ENCODE measurements at regions not wholly inside any gene's neighbourhood (a gene's known extent, or its start where the extent isn't known, plus 50 kb on each side); places are given as distances from the start of the nearest gene placed in this dataset.

DNA sequence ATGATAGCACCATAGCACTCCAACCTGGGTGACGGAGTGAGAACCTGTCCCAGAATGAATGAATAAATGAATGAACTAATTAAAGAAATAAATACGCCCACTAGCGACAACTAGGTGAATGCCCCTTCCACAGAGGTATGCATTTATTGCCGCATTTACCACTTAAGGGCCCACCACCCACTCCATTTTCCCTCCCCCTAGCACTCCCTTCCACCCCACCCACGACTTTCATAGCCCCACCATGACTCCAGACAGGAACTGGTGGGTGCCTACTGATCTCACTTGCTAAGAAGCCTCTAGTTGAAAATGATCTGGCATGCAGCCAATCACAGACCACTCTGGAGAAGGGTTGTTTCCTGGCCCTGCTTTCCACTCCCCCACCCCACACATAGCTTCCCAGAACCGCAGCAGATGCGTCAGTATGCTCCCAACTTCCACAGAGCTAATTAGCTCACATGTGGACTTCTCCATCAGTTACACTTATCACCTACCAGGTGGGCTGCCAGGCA is 167.6 kb downstream of the WT1 start:
- DNase-seq (ENCODE audit: low read depth in 3 of 3) = no peak

- DNase-seq (ENCODE audit: low read depth in 3 of 3) = no peak
These were observed 161.4 kb downstream of the WT1 start for GRCh38 chr11:32273931-32274330.

DNA sequence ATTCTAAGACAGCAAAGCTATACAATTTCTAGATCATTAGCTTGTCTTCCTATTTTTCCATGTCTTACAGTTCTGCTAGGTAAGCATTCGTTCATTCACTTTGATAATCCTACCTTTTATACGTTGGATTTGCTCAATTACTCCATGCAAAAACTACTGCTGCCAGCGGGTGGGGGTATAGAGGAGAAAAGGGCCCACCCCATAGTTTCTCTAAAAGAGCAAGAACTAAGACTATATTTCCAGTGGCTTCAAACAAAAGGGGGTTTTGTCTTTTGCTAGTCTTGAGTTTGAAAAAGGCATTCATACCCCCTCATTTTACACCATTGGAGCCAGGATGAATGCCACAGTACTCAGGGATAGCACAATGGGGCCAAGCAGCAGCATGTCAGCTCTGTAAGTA is 155.7 kb downstream of the WT1 start:
- DNase-seq (ENCODE audit: low read depth in 3 of 3) = no peak

DNA sequence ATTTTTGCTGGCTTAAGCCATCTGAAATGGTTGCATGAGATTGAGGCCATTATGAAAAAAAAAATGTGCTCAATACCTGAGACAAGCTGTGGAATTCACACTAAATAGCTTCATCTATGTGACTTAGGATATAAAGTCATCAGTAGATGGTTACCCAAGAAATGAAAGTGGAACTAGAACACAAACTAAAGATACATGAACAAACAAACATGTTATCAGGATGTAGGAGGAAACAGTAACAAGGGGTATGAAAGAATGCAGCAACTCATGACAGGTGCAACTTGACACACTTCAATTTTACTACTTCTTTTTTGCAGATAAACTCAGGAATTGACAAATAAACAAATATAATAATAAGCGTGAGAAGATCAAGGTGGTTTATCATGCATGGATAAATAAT is 155.0 kb downstream of the WT1 start:
- no peak for DNase-seq (ENCODE audit: low read depth in 3 of 3)

DNA sequence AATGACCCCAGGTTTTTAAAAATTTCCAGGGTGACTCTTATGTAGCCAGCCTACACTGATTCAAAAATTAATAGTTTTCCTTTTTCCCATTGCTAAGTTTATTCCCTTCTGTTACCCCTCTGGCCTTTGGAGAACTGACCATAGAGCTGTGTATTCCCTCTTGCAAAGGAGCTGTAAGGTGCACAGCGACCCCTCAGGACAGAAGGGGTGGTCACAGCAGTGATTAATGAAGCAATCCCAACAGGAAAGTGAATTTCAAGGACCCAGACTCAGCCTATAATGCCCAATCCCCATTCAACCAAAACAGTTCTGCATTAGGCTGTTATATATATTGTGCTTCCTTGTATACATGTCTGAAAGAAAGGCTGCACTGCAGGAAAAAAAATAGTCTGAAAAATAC is 147.1 kb downstream of the WT1 start:
- no peak for DNase-seq (ENCODE audit: low read depth in 3 of 3)

DNA sequence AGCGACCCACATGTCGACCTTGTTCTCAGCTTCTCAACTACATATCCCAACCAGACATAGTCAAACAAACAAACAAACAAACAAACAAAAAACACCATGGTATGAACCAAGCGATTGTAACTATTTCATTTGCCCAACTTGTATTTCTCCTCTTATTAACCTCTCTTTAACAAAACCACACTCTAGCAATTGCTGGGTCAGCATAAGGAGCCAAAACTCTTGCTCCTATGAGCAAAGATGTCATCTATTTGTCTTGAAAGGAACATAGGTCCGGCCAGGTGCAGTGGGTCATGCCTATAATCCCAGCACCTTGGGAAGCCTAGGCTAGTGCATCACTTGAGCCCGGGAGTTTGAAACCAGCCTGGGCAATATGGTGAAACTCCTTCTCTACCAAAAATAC is 145.6 kb downstream of the WT1 start:
- no peak for DNase-seq (ENCODE audit: low read depth in 3 of 3)

DNA sequence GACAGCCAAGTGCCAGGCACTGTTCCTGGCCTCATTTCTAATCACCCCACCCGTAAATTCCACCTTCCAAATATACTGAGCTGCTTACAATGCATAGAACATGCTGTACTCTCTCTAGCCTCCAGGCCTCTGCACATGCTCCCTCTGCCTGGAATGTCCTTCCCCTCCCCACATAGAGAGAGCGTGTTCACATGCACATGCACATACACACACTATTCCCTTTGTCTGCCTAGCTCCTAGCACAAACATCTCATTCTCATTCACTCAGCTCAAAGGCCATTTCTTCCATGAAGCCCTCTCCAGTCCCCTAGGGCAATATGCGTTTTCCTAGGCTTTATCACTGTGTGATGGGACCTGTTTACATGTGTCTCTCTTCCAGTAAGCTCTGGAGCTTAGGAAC is 144.6 kb downstream of the WT1 start:
- DNase-seq (ENCODE audit: low read depth in 3 of 3) = no peak

- DNase-seq (ENCODE audit: low read depth in 3 of 3) = no peak
These were observed 137.7 kb downstream of the WT1 start for GRCh38 chr11:32297611-32298011.

GRCh38 chr11:32302826-32303225 is 132.5 kb downstream of the WT1 start:
- DNase-seq (ENCODE audit: low read depth in 3 of 3) = no peak

- DNase-seq (ENCODE audit: low read depth in 3 of 3) = no peak
These were observed 130.8 kb downstream of the WT1 start for GRCh38 chr11:32304521-32304920.

- DNase-seq (ENCODE audit: low read depth in 3 of 3) = no peak
These were observed 129.9 kb downstream of the WT1 start for GRCh38 chr11:32305460-32305859.

DNA sequence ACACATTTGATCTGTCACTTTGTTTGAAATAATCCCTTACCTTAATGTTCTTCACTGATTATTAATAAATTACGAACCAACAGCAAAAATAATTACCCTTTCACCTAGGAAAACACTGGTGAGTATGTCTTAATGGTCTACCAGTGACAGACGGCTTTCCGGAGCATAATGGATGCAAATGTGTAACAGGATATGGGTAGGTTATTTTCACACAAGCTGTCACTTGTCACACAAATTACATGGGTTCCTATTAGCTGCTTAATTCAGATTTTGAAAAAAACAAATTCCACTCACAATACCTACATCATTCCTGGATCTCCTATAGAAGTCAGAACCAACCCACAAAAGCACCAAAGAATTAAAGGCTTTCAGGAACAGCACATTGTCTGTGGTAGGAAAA is 127.9 kb downstream of the WT1 start:
- DNase-seq (ENCODE audit: low read depth in 3 of 3) = no peak

- DNase-seq (ENCODE audit: low read depth in 3 of 3) = no peak
These were observed 127.4 kb downstream of the WT1 start for GRCh38 chr11:32307913-32308312.

DNA sequence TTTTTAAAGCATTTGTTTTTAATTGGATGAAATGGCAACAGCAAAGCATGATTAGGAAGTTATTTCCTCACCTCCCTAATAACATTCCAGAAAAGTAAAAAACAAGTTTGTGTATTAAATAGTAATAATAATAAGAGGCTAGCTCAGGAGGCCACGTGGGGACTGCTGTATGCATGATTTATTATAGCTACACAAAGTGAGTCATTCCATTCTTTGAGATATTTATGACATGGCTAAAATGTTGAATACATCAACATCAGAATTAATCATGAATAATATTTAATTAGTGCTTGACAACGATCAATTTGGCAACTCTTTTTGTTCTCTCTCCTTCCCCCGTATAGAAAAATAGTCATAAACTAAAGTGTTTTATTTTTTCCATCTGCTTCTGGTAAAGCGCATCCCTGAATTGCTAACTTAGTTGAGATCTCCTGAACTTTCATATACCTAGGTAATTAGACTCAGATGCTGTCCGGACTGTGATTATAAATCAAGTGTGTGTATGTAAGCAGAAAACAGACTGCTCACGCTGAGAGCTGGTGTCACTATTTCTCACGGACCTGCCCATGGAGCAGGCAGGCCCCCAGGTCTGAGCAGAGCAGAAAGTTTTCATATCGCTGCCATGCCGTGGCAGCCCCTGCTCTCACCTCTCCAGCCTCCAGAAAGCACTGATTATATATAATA is 125.7 kb downstream of the WT1 start:
- no peak for DNase-seq (ENCODE audit: low read depth in 3 of 3)

- DNase-seq (ENCODE audit: low read depth in 3 of 3) = no peak
These were observed 125.1 kb downstream of the WT1 start for GRCh38 chr11:32310214-32310601.

DNA sequence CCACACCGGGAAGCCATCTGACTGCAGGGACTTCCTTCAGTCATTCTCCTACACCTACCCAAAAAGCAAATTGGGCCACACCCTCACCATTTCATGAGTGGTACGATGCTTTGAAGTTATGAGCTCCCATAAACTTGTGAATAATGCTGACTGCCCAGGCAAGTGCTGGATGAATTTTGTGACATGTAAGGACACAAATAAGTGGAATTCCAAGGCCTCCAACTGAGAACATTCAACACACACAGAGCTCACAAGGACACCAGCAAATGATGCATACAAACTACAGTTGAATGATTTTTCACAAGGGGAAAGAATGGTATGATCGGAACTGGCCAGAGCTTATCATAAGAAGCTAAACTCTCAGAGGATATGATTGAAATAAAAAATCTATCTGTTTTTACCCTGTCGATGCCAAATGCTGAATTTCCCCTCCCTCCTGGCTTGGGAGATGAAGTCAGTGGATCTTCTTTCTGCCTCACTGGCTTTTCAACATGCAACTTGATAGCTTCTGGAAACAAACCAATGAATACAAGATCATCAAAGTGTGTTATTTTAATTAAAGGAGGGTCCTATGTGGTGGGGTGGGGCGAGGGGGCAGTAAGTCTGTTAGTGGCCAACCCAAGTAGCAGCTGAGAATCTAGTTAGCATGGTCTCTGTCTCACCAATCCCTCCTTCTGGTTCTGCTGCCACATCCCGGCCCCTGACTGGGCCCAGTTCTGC is 123.8 kb downstream of the WT1 start:
- DNase-seq (ENCODE audit: low read depth in 3 of 3) = no peak

DNA sequence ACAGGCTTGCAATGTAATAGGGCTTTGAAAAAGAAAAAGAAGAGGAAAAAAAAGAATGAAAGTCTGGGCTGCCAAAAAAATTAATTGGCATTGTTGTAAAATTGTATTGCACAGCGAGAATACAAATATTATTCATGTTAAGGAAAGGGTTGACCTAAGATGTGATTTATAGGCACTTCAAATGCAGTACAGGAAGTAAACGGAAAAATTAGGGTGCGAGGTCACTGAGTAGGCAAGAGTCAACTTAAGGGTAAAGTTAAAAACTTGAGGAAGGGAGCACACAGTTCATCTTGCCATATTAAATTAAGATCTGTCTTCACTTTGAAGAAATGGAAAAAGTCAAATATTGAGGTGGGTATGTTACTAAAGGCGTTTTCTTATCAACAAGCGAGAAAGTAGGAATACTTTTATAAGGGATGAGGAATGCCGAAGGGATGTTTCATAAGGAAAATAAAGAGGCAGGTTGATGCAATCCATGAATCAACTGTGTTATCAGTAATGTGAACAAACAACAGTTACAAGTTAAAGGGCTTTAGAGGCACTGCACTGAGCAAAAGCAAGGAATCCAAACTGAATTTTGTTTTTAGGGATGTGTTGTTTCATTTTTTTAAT is 123.0 kb downstream of the WT1 start:
- no peak for DNase-seq (ENCODE audit: low read depth in 3 of 3)

GRCh38 chr11:32312865-32313403 is 122.4 kb downstream of the WT1 start:
- peak in 2 of 3 donors; percentile 27 to 30 for DNase-seq (ENCODE audit: low read depth in 3 of 3)

- DNase-seq (ENCODE audit: low read depth in 3 of 3) = no peak
These were observed 121.9 kb downstream of the WT1 start for GRCh38 chr11:32313477-32313876.

GRCh38 chr11:32315121-32315520 is 120.2 kb downstream of the WT1 start:
- DNase-seq (ENCODE audit: low read depth in 3 of 3) = no peak

- DNase-seq (ENCODE audit: low read depth in 3 of 3) = no peak
These were observed 119.1 kb downstream of the WT1 start for GRCh38 chr11:32316232-32316631.

DNA sequence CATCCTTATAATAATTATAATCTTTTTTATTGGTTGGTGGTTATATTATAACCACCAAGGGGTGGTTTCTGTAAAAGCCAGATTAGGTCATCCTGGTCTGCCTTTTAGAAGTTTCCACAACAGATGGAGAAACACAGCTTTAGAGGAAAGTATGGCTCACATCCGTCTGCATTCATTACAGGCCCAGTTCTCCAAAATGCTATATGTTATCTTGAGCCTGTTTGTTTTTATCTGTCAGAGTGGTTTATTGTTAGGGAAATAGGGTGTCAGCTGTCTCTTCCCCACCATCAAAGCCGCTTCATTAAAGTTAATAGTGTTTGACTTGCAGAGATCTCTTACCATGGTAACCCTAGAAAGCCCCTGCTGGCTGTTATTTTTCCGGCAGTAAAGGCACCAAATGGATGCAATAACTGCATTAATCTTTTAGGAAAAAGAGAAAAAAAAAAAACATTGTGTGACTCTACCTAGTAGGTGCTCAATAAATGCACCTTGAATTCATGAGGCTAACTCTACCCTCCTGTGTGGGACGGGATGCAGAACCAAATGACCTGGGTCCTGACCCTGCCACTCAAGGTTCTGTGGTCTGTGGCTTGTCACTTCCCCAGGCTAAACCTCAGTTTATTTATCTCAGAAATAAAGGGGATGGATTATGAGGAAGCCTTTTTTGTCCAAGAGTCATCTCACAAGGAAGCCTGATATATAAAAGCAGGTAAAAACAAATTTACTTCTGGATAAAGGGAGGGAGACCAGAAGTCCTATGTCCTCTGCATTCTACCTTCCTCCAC is 118.3 kb downstream of the WT1 start:
- no peak for DNase-seq (ENCODE audit: low read depth in 3 of 3)

Measured in stimulated activated CD4-positive, alpha-beta T cell treated with anti-CD3 and anti-CD28 coated beads, TNF-alpha, amount 100 ng/mL, for 48 hours (primary cell).